ENCODE measurements at regions not wholly inside any gene's neighbourhood (a gene's known extent, or its start where the extent isn't known, plus 50 kb on each side); places are given as distances from the start of the nearest gene placed in this dataset.
"Not testable (repeated sequence)": the region's sequence is repeated elsewhere in the genome, so short reads cannot be mapped to it uniquely, and the experiment has no call there.

DNA sequence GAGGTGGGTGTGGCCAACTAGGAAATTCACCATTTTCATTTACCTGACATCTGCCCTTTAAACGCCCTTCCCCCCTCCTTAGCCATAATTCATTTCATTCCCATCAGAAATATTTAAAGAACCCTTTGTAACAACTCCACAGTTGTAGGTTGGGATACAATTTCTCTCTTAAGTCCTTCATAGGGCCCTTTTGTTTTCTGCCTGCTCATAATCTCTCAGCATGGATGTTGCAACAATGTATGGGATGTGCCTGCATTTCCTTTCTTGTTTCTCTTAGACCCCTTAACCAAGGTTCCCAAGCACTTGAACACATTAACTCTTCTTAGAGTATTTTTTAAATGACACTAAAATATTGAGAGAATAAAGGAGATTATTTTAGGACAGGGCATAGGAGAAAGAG, 51.7 kb upstream of the MYO10 start:
- Histone ChIP-seq H3K27ac (ENCODE audit: low read depth, low read length, poor library complexity, severe bottlenecking) (no peak overlapping the region), H2AFZ (ENCODE audit: low read length) (no peak overlapping the region), H3K9me3 (ENCODE audit: low read length) (no peaks in the 10 kb centered on the region), H3K4me2 (ENCODE audit: low read length) (no peak overlapping the region), H3K79me2 (ENCODE audit: insufficient read depth, low read depth, low read length) (no peaks in the 10 kb centered on the region), H3K4me1 (ENCODE audit: insufficient read depth, low read length, poor library complexity, severe bottlenecking) (no peaks in the 10 kb centered on the region), H3K4me3 (ENCODE audit: low read depth, low read length, poor library complexity, severe bottlenecking) (no peak overlapping the region), H3K9me2 (ENCODE audit: insufficient read depth, low read length) (no peaks in the 10 kb centered on the region), H3K36me3 (ENCODE audit: insufficient read depth, low read length) (no peaks in the 10 kb centered on the region), H4K20me1 (ENCODE audit: insufficient read depth, low read length) (no peaks in the 10 kb centered on the region)
- ChIA-PET POLR2A (no interaction called here), CTCF (ENCODE audit: unreplicated experiment) (no interaction called here)
- intact Hi-C loops (cut with micrococcal nuclease; ENCODE audit: unreplicated experiment), result no loop called here
- no peak for DNase-seq (ENCODE audit: low spot score)
- TF ChIP-seq, protein P1, sequence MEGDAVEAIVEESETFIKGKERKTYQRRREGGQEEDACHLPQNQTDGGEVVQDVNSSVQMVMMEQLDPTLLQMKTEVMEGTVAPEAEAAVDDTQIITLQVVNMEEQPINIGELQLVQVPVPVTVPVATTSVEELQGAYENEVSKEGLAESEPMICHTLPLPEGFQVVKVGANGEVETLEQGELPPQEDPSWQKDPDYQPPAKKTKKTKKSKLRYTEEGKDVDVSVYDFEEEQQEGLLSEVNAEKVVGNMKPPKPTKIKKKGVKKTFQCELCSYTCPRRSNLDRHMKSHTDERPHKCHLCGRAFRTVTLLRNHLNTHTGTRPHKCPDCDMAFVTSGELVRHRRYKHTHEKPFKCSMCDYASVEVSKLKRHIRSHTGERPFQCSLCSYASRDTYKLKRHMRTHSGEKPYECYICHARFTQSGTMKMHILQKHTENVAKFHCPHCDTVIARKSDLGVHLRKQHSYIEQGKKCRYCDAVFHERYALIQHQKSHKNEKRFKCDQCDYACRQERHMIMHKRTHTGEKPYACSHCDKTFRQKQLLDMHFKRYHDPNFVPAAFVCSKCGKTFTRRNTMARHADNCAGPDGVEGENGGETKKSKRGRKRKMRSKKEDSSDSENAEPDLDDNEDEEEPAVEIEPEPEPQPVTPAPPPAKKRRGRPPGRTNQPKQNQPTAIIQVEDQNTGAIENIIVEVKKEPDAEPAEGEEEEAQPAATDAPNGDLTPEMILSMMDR (conservative IDR thresholded peaks at IDR 0.05; ENCODE audit: low read length), result no peak
- no peak for TF ChIP-seq EZH2phosphoT487 (IDR thresholded peaks at IDR 0.05; ENCODE audit: borderline replicate concordance, low read depth, low read length)
- no TSS peak for BruUV-seq (replicated peaks)

DNA sequence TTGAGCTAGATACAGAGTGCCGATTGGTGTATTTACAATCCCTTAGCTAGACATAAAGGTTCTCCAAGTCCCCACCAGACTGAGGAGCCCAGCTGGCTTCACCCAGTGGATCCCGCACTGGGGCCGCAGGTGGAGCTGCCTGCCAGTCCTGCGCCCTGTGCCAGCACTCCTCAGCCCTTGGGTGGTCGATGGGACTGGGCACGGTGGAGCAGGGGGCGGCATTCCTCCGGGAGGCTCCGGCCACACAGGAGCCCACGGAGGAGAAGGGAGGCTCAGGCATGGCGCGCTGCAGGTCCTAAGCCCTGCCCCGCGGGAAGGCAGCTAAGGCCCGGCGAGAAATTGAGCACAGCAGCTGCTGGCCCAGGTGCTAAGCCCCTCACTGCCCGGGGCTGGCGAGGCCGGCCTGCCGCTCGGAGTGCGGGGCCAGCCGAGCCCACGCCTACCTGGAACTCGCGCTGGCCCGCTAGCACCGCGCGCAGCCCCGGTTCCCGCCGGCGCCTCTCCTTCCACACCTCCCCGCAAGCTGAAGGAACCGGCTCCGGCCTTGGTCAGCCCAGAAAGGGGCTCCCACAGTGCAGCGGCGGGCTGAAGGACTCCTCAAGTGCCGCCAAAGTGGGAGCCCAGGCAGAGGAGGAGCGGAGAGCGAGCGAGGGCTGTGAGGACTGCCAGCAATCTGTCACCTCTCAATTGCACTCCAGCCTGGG, 54.9 kb upstream of the MYO10 start:
- H3K36me3 ChIP-seq (ENCODE audit: insufficient read depth, low read length); H4K20me1 ChIP-seq (ENCODE audit: insufficient read depth, low read length); DNase-seq (ENCODE audit: low spot score); H3K79me2 ChIP-seq (ENCODE audit: insufficient read depth, low read depth, low read length); H3K27ac ChIP-seq (ENCODE audit: low read depth, low read length, poor library complexity, severe bottlenecking); H3K4me3 ChIP-seq (ENCODE audit: low read depth, low read length, poor library complexity, severe bottlenecking); H3K4me1 ChIP-seq (ENCODE audit: insufficient read depth, low read length, poor library complexity, severe bottlenecking); CTCF ChIA-PET (ENCODE audit: unreplicated experiment); BruUV-seq (replicated peaks); H2AFZ ChIP-seq (ENCODE audit: low read length); H3K9me2 ChIP-seq (ENCODE audit: insufficient read depth, low read length); POLR2A ChIA-PET; intact Hi-C loops (cut with micrococcal nuclease; ENCODE audit: unreplicated experiment); H3K9me3 ChIP-seq (ENCODE audit: low read length); H3K4me2 ChIP-seq (ENCODE audit: low read length): not testable (repeated sequence)

- no peaks in the 10 kb centered on the region for H4K20me1 ChIP-seq (ENCODE audit: insufficient read depth, low read length)
- intact Hi-C loops (cut with micrococcal nuclease; ENCODE audit: unreplicated experiment), result no loop called here
- DNase-seq (ENCODE audit: low spot score), result no peak
- H3K79me2 ChIP-seq (ENCODE audit: insufficient read depth, low read depth, low read length), result no peaks in the 10 kb centered on the region
- no peaks in the 10 kb centered on the region for H3K4me1 ChIP-seq (ENCODE audit: insufficient read depth, low read length, poor library complexity, severe bottlenecking)
- H3K36me3 ChIP-seq (ENCODE audit: insufficient read depth, low read length), result no peaks in the 10 kb centered on the region
- no peak overlapping the region for H3K4me2 ChIP-seq (ENCODE audit: low read length)
- H3K27ac ChIP-seq (ENCODE audit: low read depth, low read length, poor library complexity, severe bottlenecking), result no peak overlapping the region
- BruUV-seq (replicated peaks), result no TSS peak
- ChIA-PET CTCF (ENCODE audit: unreplicated experiment) (no interaction called here), POLR2A (interaction anchor here (0.7 kb wide), 2 partner anchors 28 to 521 kb away, joined by 3 read pairs; no protein-coding TSS in a partner anchor)
- H2AFZ ChIP-seq (ENCODE audit: low read length), result no peak overlapping the region
- no peaks in the 10 kb centered on the region for H3K9me3 ChIP-seq (ENCODE audit: low read length)
- no peak overlapping the region for H3K4me3 ChIP-seq (ENCODE audit: low read depth, low read length, poor library complexity, severe bottlenecking)
- no peaks in the 10 kb centered on the region for H3K9me2 ChIP-seq (ENCODE audit: insufficient read depth, low read length)
- TF ChIP-seq, protein P1 (conservative IDR thresholded peaks at IDR 0.05; ENCODE audit: low read length), result no peak
- TF ChIP-seq EZH2phosphoT487 (IDR thresholded peaks at IDR 0.05; ENCODE audit: borderline replicate concordance, low read depth, low read length), result no peak
Observed at GRCh38 chr5:16992006-16992405, 55.9 kb upstream of the MYO10 start.

Measured in OCI-LY7 (cell line).